Body of pancreas (tissue), 4 donors: ENCODE measurements at regions not wholly inside any gene's neighbourhood (a gene's known extent, or its start where the extent isn't known, plus 50 kb on each side); places are given as distances from the start of the nearest gene placed in this dataset.

Experiments
- ATAC-seq: fragments of 150-250 bp; one replicate; pipeline ENCODE4 v1.9.1; 2016
- DNase-seq, 4 donors: peaks; one replicate each; pipeline ENCODE4 v3.0.0-alpha.2; 2019
- H3K27ac ChIP-seq, 4 donors: fragments of 200-600 bp; sonication (generic); 1 replicate in 3 of 4; 2 replicates in 1 of 4; pipeline versions ENCODE4 v1.5.1 to v1.6.1; 2016 to 2019; ENCODE audit warnings: mild to moderate bottlenecking in 1 of 4, mixed read lengths in 1 of 4, moderate library complexity in 1 of 4
- H3K27me3 ChIP-seq, 2 donors: fragments of 200-600 bp; sonication (generic); one replicate each; pipeline ENCODE4 v1.6.0; 2016; ENCODE audit warnings: mild to moderate bottlenecking in 1 of 2
- H3K36me3 ChIP-seq, 2 donors: fragments of 200-600 bp; sonication (generic); replicated peaks in 1 of 2; 2 replicates each; pipeline ENCODE4 v1.5.1; 2016; ENCODE audit warnings: low read depth in 2 of 2; ENCODE audit not compliant: insufficient read depth in 1 of 2
- H3K4me1 ChIP-seq: fragments of 200-600 bp; sonication (generic); one replicate; pipeline ENCODE4 v1.6.0; 2016
- H3K4me3 ChIP-seq, 2 donors: fragments of 200-600 bp; sonication (generic); 1 replicate in 1 of 2; 2 replicates in 1 of 2; pipeline ENCODE4 v1.5.1; 2016 to 2019
- H3K9me3 ChIP-seq, 3 donors: fragments of 200-600 bp; sonication (generic); 1 replicate in 2 of 3; 2 replicates in 1 of 3; pipeline ENCODE4 v1.5.1; 2016
- POLR2A ChIP-seq, 3 donors: fragments of 450-650 bp; IDR thresholded peaks; one replicate each; pipeline ENCODE4 v1.6.1; 2016; ENCODE audit warnings: antibody characterized with exemption in 3 of 3, mild to moderate bottlenecking in 2 of 3
- WGBS, 2 donors: methylation state at CpG; one replicate each; pipeline ENCODE4 v1.1.5; 2017; 5-methylcytosine and 5-hydroxymethylcytosine counted together
- intact Hi-C: fragments of 100-400 bp; cut with DNase I; formaldehyde crosslinking; loops from one replicate; pipeline ENCODE4 v1.15.1; 2023
- TF ChIP-seq, protein P1 (sequence below), 7 experiments: fragments of 450-650 bp in 4 of 7; fragments of 200-600 bp in 3 of 7; sonication (generic) in 3 of 7; IDR thresholded peaks; one replicate each; pipeline ENCODE4 v1.5.1; 2016 to 2019; ENCODE audit warnings: antibody characterized with exemption in 7 of 7

DNA sequence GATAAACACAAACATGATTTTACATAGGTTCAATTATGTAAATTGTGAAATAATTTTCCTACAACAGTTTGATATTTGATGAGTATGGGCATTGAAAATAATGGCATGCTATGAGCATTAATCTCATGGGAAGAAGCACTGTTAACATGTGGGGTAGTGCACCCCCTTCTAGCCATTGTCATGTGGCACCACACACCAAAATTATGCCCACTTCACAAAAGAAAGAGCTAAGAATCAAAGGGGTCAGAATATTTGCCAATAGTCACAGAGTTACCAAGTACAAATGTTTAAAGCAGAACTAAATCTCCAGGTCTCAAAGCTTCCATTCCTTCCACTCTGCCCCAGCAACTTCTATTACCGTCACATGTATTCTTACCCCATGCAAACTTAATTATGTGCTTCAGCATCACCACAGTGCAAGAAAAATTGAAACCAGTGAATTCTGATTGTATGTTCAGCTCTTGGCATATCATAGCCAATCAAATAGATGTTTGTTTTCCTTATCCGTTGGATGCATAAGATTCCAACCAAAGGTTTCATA lies 1273.8 kb downstream of the FAM181B start:
- no peaks in the 10 kb centered on the region for H3K4me1 ChIP-seq
- no peak for DNase-seq
- H3K36me3 ChIP-seq = no peaks in the 10 kb centered on the region
- ATAC-seq = no peak
- no peak overlapping the region for H3K4me3 ChIP-seq
- intact Hi-C loops = no loop called here
- no peak overlapping the region for H3K27ac ChIP-seq
- no peak for TF ChIP-seq POLR2A (IDR thresholded peaks at IDR 0.05)
- TF ChIP-seq, protein P1, sequence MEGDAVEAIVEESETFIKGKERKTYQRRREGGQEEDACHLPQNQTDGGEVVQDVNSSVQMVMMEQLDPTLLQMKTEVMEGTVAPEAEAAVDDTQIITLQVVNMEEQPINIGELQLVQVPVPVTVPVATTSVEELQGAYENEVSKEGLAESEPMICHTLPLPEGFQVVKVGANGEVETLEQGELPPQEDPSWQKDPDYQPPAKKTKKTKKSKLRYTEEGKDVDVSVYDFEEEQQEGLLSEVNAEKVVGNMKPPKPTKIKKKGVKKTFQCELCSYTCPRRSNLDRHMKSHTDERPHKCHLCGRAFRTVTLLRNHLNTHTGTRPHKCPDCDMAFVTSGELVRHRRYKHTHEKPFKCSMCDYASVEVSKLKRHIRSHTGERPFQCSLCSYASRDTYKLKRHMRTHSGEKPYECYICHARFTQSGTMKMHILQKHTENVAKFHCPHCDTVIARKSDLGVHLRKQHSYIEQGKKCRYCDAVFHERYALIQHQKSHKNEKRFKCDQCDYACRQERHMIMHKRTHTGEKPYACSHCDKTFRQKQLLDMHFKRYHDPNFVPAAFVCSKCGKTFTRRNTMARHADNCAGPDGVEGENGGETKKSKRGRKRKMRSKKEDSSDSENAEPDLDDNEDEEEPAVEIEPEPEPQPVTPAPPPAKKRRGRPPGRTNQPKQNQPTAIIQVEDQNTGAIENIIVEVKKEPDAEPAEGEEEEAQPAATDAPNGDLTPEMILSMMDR (IDR thresholded peaks at IDR 0.05) = no peak
- WGBS, 2 donors = 34 to 35% methylated on average over 2 of the region's 2 CpGs
- H3K9me3 ChIP-seq = no peaks in the 10 kb centered on the region
- H3K27me3 ChIP-seq = no peaks in the 10 kb centered on the region

DNA sequence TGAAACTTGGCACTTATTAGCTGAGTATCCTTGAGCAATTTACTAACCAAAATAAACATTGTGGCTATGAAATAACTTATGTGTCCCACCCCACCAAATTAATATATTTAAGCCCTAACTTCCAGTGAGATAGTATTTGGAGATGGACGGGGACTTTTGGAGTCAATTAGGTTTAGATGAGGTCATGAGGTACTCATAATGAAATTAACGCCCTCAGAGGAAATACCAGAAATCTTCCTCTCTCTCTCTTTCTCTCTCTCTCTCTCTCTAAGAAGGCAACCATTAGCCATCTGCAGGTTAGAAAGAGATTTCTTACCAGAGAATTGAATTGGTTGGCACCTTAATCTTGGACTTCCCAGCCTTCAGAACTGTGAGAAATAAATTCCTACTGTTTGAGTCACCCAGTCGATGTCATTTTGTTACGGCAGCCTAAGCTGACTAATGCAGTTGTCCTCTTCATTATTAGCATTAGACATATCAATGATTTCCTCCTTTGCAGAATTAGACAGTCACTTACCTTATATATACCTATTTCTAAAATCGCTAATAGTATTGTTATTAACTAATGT lies 1284.0 kb downstream of the FAM181B start:
- no peak for ATAC-seq
- H3K4me1 ChIP-seq = no peaks in the 10 kb centered on the region
- 66 to 72% methylated on average over 5 of the region's 5 CpGs for WGBS, 2 donors
- H3K27me3 ChIP-seq = no peaks in the 10 kb centered on the region
- no peak overlapping the region for H3K27ac ChIP-seq
- no peaks in the 10 kb centered on the region for H3K36me3 ChIP-seq
- TF ChIP-seq, protein P1 (IDR thresholded peaks at IDR 0.05) = no peak
- TF ChIP-seq POLR2A (IDR thresholded peaks at IDR 0.05) = no peak
- DNase-seq = no peak
- no peaks in the 10 kb centered on the region for H3K9me3 ChIP-seq
- H3K4me3 ChIP-seq = no peak overlapping the region
- intact Hi-C loops = no loop called here

DNA sequence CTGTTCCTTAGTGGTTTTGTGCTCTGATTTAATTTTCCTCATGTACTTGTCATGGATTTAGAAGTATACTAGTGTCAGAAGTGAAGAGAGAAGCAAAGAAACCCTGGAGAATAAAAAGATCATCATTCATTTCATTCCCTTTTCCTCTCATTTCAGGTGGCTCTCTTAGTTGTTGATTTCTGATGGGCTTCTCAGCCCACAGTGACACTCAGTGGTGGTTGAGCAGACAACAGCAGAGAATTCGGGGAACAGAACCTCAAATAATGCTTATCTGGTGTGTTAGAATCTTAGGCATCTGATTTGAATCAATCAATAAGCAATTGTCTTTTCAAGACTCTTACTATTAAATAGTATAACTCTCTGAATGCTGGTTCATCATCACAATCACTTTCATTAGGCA lies 1289.4 kb downstream of the FAM181B start:
- Histone ChIP-seq H3K27me3 (no peaks in the 10 kb centered on the region), H3K27ac (no peak overlapping the region), H3K4me3 (no peak overlapping the region), H3K4me1 (no peaks in the 10 kb centered on the region), H3K36me3 (no peaks in the 10 kb centered on the region), H3K9me3 (no peaks in the 10 kb centered on the region)
- ATAC-seq (no peak), DNase-seq (no peak)
- no peak for TF ChIP-seq POLR2A (IDR thresholded peaks at IDR 0.05)
- TF ChIP-seq, protein P1 (IDR thresholded peaks at IDR 0.05) = no peak
- intact Hi-C loops = no loop called here
- 25 to 44% methylated on average over 1 of the region's 1 CpG for WGBS, 2 donors

DNA sequence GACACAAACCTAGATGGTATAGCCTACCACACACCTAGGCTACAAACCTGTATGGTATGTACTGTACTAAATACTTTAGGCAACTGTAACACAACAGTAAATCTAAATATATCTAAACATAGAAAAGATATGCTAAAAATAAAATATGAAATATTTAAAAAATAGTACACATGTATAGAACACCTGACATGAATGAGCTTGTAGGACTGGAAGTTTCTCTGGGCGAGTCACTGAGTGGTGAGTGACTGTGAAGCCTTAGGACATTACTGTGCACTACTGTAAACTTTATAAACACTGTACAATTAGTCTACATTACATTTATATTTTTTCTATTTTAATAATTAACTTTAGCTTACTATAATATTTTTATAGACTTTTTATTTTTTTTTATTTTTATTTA lies 1301.3 kb downstream of the FAM181B start:
- intact Hi-C loops = no loop called here
- Histone ChIP-seq H3K4me1 (no peaks in the 10 kb centered on the region), H3K27me3 (no peaks in the 10 kb centered on the region), H3K36me3 (no peaks in the 10 kb centered on the region), H3K27ac (no peak overlapping the region), H3K4me3 (no peak overlapping the region), H3K9me3 (no peaks in the 10 kb centered on the region)
- TF ChIP-seq, protein P1 (IDR thresholded peaks at IDR 0.05) = no peak
- TF ChIP-seq POLR2A (IDR thresholded peaks at IDR 0.05) = no peak
- DNase-seq (no peak), ATAC-seq (no peak)
- 76 to 91% methylated on average over 1 of the region's 1 CpG for WGBS, 2 donors

DNA sequence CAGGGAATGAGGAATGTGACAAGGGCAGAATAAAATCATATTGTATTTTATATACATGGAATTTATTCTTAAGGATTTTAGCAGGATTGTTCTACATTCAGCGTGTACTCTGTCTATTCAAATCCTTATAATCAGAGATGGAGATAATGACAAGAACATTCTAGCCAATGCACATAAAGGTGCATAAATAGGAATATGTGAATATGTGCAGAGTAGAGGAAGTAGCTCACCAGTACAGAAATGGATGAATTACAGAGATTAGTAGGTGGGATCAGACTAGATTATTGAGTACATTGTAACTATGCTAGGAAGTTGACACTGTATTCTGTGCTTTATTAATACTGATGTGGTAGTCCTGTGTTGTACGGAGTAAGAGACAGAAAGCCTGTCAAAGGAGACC lies 1308.8 kb downstream of the FAM181B start:
- Histone ChIP-seq H3K9me3 (no peaks in the 10 kb centered on the region), H3K4me1 (no peaks in the 10 kb centered on the region), H3K4me3 (no peak overlapping the region), H3K27ac (no peak overlapping the region), H3K36me3 (no peaks in the 10 kb centered on the region), H3K27me3 (no peaks in the 10 kb centered on the region)
- WGBS, 2 donors = 66 to 88% methylated on average over 2 of the region's 2 CpGs
- ATAC-seq (no peak), DNase-seq (no peak)
- no peak for TF ChIP-seq POLR2A (IDR thresholded peaks at IDR 0.05)
- TF ChIP-seq, protein P1 (IDR thresholded peaks at IDR 0.05) = no peak
- intact Hi-C loops = no loop called here
